HepG2 (cell line): ENCODE measurements at regions not wholly inside any gene's neighbourhood (a gene's known extent, or its start where the extent isn't known, plus 50 kb on each side); places are given as distances from the start of the nearest gene placed in this dataset.

ENCODE experiments used
- ATAC-seq: fragments of 200-7000 bp; cut with Tn5 transposase; 3 replicates; pipeline ENCODE4 v1.9.1; 2020; ENCODE audit warnings: mild to moderate bottlenecking, moderate library complexity
- BruUV-seq: library from RNA; stranded (reverse); fragments of 400-500 nt; replicated peaks from 2 replicates; lab custom pipeline; 2021; lab: Mats Ljungman, UMichigan
- CTCF ChIA-PET: fragments of 300-600 bp; formaldehyde crosslinking; extraction: SDS; loops from one replicate; lab custom pipeline; 2021; ENCODE audit warnings: low total read pairs, inconsistent platforms, low intra/inter-chr PET ratio; lab: Yijun Ruan, JAX
- POLR2A ChIA-PET: fragments of 350-600 bp; sonication (Branson Sonifier 250); formaldehyde crosslinking; loops from one replicate; lab custom pipeline; 2020; ENCODE audit warnings: antibody characterized with exemption, inconsistent platforms; lab: Yijun Ruan, JAX
- DNase-seq: peaks from one replicate; pipeline ENCODE4 v3.0.0-alpha.2; 2015; ENCODE audit warnings: low spot score
- FAIRE-seq: peaks from 3 replicates; lab custom pipeline; 2011; peaks lifted over from hg19 to GRCh38; lab: Jason Lieb, UNC
- H2AFZ ChIP-seq: one replicate; pipeline ENCODE4 v1.6.1; 2011; ENCODE audit warnings: low read length, inconsistent platforms
- H3K27ac ChIP-seq: fragments of 300-600 bp; 3 replicates; pipeline ENCODE4 v1.8.0; 2011; ENCODE audit warnings: mixed run types, mild to moderate bottlenecking, mixed read lengths, low read length, inconsistent platforms; ENCODE audit not compliant: insufficient read depth; ENCODE audit errors: extremely low read length
- H3K27me3 ChIP-seq, 2 experiments: fragments of 200-600 bp in 1 of 2; 2 replicates in 1 of 2; 3 replicates in 1 of 2; pipeline versions ENCODE4 v1.6.0 to v1.8.0; 2011; ENCODE audit warnings: low read length in 2 of 2, mild to moderate bottlenecking in 2 of 2, moderate library complexity in 2 of 2, inconsistent platforms in 1 of 2; ENCODE audit not compliant: insufficient read depth in 2 of 2, control insufficient read depth in 1 of 2
- H3K36me3 ChIP-seq, 2 experiments: fragments of 200-600 bp in 1 of 2; replicated peaks in 1 of 2; 2 replicates in 1 of 2; 3 replicates in 1 of 2; pipeline versions ENCODE4 v1.5.1 to v1.8.0; 2011; ENCODE audit warnings: low read length in 2 of 2, inconsistent platforms in 1 of 2; ENCODE audit not compliant: insufficient read depth in 2 of 2, control insufficient read depth in 1 of 2
- H3K4me1 ChIP-seq: 2 replicates; pipeline ENCODE4 v1.5.1; 2012; ENCODE audit warnings: low read length, inconsistent platforms; ENCODE audit not compliant: insufficient read depth
- H3K4me2 ChIP-seq: 2 replicates; pipeline ENCODE4 v1.6.0; 2011; ENCODE audit warnings: low read depth, low read length, inconsistent platforms
- H3K4me3 ChIP-seq, 3 experiments: fragments of 200-600 bp in 1 of 3; sonication (generic), shearing (Covaris generic) in 1 of 3; replicated peaks in 1 of 3; 2 replicates each; pipeline ENCODE4 v1.5.1; 2011 to 2016; ENCODE audit warnings: low read length in 3 of 3, inconsistent platforms in 2 of 3, low read depth in 2 of 3, mild to moderate bottlenecking in 2 of 3, control low read depth in 1 of 3, mixed read lengths in 1 of 3; ENCODE audit not compliant: insufficient read depth in 1 of 3
- H3K79me2 ChIP-seq: one replicate; pipeline ENCODE4 v1.6.1; 2011; ENCODE audit warnings: low read length, inconsistent platforms; ENCODE audit not compliant: insufficient read depth
- H3K9ac ChIP-seq: 2 replicates; pipeline ENCODE4 v1.6.0; 2011; ENCODE audit warnings: mild to moderate bottlenecking, low read depth, low read length, inconsistent platforms; ENCODE audit not compliant: insufficient read depth
- H3K9me3 ChIP-seq: 2 replicates; pipeline ENCODE4 v1.5.1; 2012; ENCODE audit warnings: mild to moderate bottlenecking, low read length
- H4K20me1 ChIP-seq: 2 replicates; pipeline ENCODE4 v1.6.0; 2011; ENCODE audit warnings: inconsistent platforms, mild to moderate bottlenecking, low read length, moderate library complexity; ENCODE audit not compliant: insufficient read depth
- CBX2 ChIP-seq, 2 experiments: fragments of 200-600 bp in 1 of 2; sonication (generic); formaldehyde crosslinking in 1 of 2; IDR thresholded peaks; 2 replicates each; pipeline versions ENCODE4 v1.7.0 to v1.8.1; 2018 to 2022; ENCODE audit warnings: low read depth in 2 of 2, low read length in 1 of 2, mild to moderate bottlenecking in 1 of 2, missing genetic modification reagents in 1 of 2
- ERF ChIP-seq: IDR thresholded peaks from 2 replicates; pipeline ENCODE4 v1.6.1; 2018; ENCODE audit warnings: missing biosample characterization, missing genetic modification reagents
- HIVEP1 ChIP-seq: sonication (generic); formaldehyde crosslinking; IDR thresholded peaks from 2 replicates; pipeline ENCODE4 v1.4.0; 2020; ENCODE audit warnings: mild to moderate bottlenecking, missing genetic modification reagents
- KAT7 ChIP-seq: IDR thresholded peaks from 2 replicates; pipeline ENCODE4 v1.6.1; 2018; ENCODE audit warnings: borderline replicate concordance, missing compliant biosample characterization
- SP1 ChIP-seq, 2 experiments: fragments of 450-650 bp in 1 of 2; sonication (generic) in 1 of 2; formaldehyde crosslinking in 1 of 2; IDR thresholded peaks; 2 replicates each; pipeline versions ENCODE4 v1.4.0 to v1.6.1; 2016 to 2020; ENCODE audit warnings: missing genetic modification reagents in 1 of 2
- SP2 ChIP-seq: sonication (generic); formaldehyde crosslinking; IDR thresholded peaks from 2 replicates; pipeline ENCODE4 v1.5.1; 2020; ENCODE audit warnings: mild to moderate bottlenecking, missing genetic modification reagents
- ZBTB20 ChIP-seq: sonication (generic); formaldehyde crosslinking; IDR thresholded peaks from 2 replicates; pipeline ENCODE4 v1.8.1; 2023; ENCODE audit warnings: missing genetic modification reagents, low read depth, mild to moderate bottlenecking, borderline replicate concordance
- ZFP36L1 ChIP-seq: sonication (generic); formaldehyde crosslinking; IDR thresholded peaks from 2 replicates; pipeline ENCODE4 v1.8.0; 2022; ENCODE audit warnings: mild to moderate bottlenecking, missing genetic modification reagents, moderate library complexity
- ZNF761 ChIP-seq: sonication (generic); formaldehyde crosslinking; conservative IDR thresholded peaks from 2 replicates; pipeline ENCODE4 v1.4.0; 2020; ENCODE audit warnings: mild to moderate bottlenecking, missing genetic modification reagents
- ZNF878 ChIP-seq: sonication (generic); formaldehyde crosslinking; IDR thresholded peaks from 2 replicates; pipeline ENCODE4 v1.8.1; 2023; ENCODE audit warnings: mild to moderate bottlenecking, missing genetic modification reagents, moderate library complexity
- WGBS: methylation state at CpG from one replicate; pipeline ENCODE4 v1.1.6; 2017; ENCODE audit warnings: low lambda C conversion rate; 5-methylcytosine and 5-hydroxymethylcytosine counted together
- in situ Hi-C: cut with HindIII; loops from 2 replicates; pipeline ENCODE4 v1.10.0; 2017; ENCODE audit warnings: low pct_unique_long_range_greater_than_20kb; ENCODE audit not compliant: extremely low pct_ligation_motif_present
- intact Hi-C: fragments of 100-400 bp; cut with micrococcal nuclease; formaldehyde crosslinking; loops from one replicate; pipeline ENCODE4 v1.10.0; 2022; ENCODE audit not compliant: unreplicated experiment
- TF ChIP-seq, protein P1 (sequence below): sonication (generic); formaldehyde crosslinking; IDR thresholded peaks from 2 replicates; pipeline ENCODE4 v1.5.0; 2020; ENCODE audit warnings: missing genetic modification reagents
- TF ChIP-seq, protein P2 (sequence below): sonication (generic); formaldehyde crosslinking; conservative IDR thresholded peaks from 2 replicates; pipeline ENCODE4 v1.4.0; 2020; ENCODE audit warnings: missing genetic modification reagents
- TF ChIP-seq, protein P3 (sequence below): sonication (generic); formaldehyde crosslinking; IDR thresholded peaks from 2 replicates; pipeline ENCODE4 v1.9.0; 2022; ENCODE audit warnings: missing genetic modification reagents, mild to moderate bottlenecking, borderline replicate concordance

DNA sequence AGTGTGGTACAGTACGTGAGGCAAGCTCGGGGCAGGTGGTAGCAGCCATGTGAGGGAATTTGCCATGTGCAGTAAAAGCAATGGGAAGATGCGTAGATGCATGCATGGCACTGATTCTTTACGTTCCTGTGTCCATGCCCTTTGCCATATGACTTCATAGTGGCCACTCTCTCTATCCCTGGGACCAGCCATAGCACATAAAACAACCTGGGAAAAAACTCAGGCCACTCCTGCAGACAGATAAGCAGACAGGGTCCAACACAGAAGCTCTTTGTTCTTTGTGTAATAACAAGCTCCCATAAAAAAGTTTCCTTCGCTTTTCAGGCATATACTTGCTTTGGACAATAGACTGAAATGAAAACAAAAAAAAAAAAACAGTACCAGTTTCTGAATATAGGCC is 622.4 kb upstream of the POM121L12 start:
- intact Hi-C loops (no loop called here), in situ Hi-C loops (no loop called here)
- TF ChIP-seq CBX2 (IDR thresholded peaks at IDR 0.05; ENCODE audit: low read depth, low read length) (no peak), CBX2 (CRISPR knock-in tag; IDR thresholded peaks at IDR 0.05; ENCODE audit: low read depth) (no peak), ZNF761 (CRISPR knock-in tag) (no peak), ERF (no peak), HIVEP1 (CRISPR knock-in tag) (no peak), ZBTB20 (no peak), KAT7 (CRISPR knock-in tag) (no peak), SP1 (IDR thresholded peaks at IDR 0.05) (no peak), SP1 (CRISPR knock-in tag; IDR thresholded peaks at IDR 0.05) (no peak), ZNF878 (no peak), SP2 (CRISPR knock-in tag) (no peak), ZFP36L1 (no peak)
- TF ChIP-seq, protein P1, sequence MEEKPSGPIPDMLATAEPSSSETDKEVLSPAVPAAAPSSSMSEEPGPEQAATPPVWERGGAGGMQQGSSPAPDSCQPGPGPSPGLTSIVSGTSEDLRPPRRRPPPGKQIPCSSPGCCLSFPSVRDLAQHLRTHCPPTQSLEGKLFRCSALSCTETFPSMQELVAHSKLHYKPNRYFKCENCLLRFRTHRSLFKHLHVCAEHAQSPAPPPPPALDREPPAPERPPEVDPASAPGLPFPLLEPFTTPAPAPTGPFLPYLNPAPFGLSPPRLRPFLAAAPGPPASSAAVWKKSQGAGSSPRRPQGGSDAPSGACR = no peak
- TF ChIP-seq, protein P2, sequence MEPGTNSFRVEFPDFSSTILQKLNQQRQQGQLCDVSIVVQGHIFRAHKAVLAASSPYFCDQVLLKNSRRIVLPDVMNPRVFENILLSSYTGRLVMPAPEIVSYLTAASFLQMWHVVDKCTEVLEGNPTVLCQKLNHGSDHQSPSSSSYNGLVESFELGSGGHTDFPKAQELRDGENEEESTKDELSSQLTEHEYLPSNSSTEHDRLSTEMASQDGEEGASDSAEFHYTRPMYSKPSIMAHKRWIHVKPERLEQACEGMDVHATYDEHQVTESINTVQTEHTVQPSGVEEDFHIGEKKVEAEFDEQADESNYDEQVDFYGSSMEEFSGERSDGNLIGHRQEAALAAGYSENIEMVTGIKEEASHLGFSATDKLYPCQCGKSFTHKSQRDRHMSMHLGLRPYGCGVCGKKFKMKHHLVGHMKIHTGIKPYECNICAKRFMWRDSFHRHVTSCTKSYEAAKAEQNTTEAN (CRISPR knock-in tag) = no peak
- TF ChIP-seq, protein P3, sequence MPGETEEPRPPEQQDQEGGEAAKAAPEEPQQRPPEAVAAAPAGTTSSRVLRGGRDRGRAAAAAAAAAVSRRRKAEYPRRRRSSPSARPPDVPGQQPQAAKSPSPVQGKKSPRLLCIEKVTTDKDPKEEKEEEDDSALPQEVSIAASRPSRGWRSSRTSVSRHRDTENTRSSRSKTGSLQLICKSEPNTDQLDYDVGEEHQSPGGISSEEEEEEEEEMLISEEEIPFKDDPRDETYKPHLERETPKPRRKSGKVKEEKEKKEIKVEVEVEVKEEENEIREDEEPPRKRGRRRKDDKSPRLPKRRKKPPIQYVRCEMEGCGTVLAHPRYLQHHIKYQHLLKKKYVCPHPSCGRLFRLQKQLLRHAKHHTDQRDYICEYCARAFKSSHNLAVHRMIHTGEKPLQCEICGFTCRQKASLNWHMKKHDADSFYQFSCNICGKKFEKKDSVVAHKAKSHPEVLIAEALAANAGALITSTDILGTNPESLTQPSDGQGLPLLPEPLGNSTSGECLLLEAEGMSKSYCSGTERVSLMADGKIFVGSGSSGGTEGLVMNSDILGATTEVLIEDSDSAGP (CRISPR knock-in tag) = no peak

More for the DNA sequence above, 622.4 kb upstream of the POM121L12 start:
- BruUV-seq = no TSS peak
- Histone ChIP-seq H2AFZ (no peak overlapping the region), H3K4me3 (no peak overlapping the region), H3K4me2 (no peak overlapping the region), H3K27ac (no peak overlapping the region), H3K9ac (no peak overlapping the region), H4K20me1 (no peaks in the 10 kb centered on the region), H3K9me3 (peaks cover 34% of the 10 kb centered on the region; the same call in 1 of the 2 replicates), H3K27me3 (no peaks in the 10 kb centered on the region), H3K4me1 (no peaks in the 10 kb centered on the region), H3K36me3 (no peaks in the 10 kb centered on the region), H3K79me2 (no peaks in the 10 kb centered on the region)
- ATAC-seq (no peak), DNase-seq (no peak), FAIRE-seq (no peak)
- POLR2A ChIA-PET = no interaction called here
- WGBS = 5% methylated on average over 5 of the region's 5 CpGs
- CTCF ChIA-PET = no interaction called here
